D721Med (cell line): ENCODE measurements at regions not wholly inside any gene's neighbourhood (a gene's known extent, or its start where the extent isn't known, plus 50 kb on each side); places are given as distances from the start of the nearest gene placed in this dataset.

Experiments used
- DNase-seq: peaks from one replicate; pipeline ENCODE4 v3.0.0; 2011; ENCODE audit warnings: low spot score; ENCODE audit not compliant: insufficient read length
- FAIRE-seq: peaks from 2 replicates; lab custom pipeline; 2011; peaks lifted over from hg19 to GRCh38; lab: Jason Lieb, UNC
- TF ChIP-seq, protein P1 (sequence below): IDR thresholded peaks from 2 replicates; pipeline ENCODE4 v1.5.1; 2012; ENCODE audit warnings: mild to moderate bottlenecking, control low read depth; ENCODE audit not compliant: insufficient read depth; ENCODE audit errors: missing control alignments

DNA sequence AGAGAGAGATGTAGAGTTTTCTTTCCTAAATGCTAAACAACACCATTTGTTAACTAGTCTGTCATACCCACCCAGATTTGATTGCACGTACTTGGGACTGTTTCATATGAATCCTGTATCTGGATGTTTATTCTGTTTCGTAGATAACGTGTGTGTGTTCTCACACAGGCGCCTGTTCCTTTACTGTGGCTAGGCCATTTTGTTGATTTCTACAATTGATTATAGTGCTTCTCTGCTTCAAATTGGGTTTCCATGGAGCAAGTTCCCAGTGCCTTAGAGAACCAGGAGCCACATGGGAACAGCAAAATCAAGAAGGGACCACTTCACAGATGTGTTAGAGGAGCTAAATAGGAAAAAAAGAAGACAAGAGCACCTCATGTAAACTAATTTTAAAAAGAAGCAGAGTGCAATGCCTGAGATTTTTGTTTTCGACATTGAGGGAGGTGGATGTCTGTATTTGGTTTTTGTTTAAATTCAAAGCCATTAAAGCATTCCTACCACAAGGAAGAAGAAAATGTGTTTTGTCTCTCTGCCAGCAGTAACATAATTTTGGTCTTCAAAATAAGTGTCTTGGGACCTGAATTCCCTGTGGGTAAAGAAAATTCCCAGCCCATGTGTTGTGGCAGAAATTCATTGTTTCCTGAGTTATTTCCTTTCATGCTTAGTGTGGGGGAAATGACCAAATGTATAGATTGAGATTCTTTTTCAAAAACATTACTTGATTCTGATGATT lies 424.0 kb upstream of the C2CD4B start:
- FAIRE-seq: no peak
- TF ChIP-seq, protein P1, sequence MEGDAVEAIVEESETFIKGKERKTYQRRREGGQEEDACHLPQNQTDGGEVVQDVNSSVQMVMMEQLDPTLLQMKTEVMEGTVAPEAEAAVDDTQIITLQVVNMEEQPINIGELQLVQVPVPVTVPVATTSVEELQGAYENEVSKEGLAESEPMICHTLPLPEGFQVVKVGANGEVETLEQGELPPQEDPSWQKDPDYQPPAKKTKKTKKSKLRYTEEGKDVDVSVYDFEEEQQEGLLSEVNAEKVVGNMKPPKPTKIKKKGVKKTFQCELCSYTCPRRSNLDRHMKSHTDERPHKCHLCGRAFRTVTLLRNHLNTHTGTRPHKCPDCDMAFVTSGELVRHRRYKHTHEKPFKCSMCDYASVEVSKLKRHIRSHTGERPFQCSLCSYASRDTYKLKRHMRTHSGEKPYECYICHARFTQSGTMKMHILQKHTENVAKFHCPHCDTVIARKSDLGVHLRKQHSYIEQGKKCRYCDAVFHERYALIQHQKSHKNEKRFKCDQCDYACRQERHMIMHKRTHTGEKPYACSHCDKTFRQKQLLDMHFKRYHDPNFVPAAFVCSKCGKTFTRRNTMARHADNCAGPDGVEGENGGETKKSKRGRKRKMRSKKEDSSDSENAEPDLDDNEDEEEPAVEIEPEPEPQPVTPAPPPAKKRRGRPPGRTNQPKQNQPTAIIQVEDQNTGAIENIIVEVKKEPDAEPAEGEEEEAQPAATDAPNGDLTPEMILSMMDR: no peak
- DNase-seq: no peak

DNA sequence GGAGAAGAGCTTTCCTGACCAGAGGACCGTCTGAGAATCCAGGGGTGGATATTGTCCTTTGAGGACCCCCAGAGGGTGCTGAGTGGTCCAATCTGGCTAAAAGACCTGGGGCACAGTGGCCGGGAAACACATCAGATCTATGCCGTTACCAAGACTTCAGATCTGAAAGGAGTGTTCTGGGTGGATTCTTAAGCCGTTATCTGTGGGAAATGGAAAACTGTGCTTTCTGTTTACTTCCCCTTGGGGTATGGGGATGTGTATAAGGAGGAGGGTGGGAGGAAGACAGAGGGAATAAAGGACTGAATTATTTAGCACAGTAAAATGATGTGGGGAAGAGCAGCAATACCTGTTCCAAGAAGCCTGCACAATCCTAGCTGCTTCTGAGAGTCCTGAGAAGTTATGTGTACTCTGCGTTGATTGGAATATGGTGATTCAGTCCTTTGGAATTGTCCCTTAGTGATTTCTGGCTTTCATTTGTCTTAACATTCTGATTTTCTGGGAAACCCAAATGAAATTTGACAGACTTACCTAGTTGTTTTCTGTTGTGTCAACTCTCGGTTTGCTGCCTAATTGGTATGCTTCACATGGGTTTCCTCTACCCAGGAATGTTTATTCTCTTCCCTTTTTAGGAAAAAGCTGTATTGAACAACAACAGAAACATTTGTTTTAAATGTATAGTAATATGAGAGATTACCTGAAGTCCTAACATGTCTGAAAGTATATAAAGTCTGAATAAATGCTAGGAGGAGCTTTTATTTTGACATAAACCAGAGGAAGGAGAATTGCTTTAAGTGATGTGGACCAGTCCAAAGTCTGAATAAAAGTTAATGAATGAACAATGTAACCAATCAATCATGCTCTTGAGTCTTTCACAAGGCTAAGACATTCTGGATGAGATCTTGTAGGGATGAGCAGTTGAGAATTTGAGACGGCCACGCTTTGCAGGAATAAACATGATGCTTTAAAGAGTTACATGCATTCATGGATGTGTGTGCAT lies 427.1 kb upstream of the C2CD4B start:
- FAIRE-seq: peak; percentile 35
- TF ChIP-seq, protein P1: no peak
- no peak for DNase-seq

DNA sequence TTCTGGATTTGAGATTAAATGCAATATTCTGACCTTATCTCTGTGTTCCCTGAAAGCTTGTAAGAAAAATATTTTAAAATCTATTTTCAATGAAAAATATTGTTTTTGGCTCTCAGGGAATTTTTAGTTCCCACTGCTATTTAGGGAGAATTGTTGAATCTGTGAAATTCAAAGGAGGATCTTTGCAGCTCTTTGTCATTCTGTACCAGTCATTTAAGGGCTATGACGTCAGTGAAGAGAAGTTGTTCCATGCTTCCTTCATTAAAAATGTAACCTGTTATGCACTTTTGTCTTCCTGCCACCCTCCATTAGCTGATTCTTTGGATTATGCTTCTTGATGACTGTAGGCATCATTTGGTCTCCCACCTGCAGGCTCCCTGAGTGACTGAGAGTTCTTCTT lies 427.8 kb upstream of the C2CD4B start:
- TF ChIP-seq, protein P1: no peak
- no peak for DNase-seq
- no peak for FAIRE-seq

DNA sequence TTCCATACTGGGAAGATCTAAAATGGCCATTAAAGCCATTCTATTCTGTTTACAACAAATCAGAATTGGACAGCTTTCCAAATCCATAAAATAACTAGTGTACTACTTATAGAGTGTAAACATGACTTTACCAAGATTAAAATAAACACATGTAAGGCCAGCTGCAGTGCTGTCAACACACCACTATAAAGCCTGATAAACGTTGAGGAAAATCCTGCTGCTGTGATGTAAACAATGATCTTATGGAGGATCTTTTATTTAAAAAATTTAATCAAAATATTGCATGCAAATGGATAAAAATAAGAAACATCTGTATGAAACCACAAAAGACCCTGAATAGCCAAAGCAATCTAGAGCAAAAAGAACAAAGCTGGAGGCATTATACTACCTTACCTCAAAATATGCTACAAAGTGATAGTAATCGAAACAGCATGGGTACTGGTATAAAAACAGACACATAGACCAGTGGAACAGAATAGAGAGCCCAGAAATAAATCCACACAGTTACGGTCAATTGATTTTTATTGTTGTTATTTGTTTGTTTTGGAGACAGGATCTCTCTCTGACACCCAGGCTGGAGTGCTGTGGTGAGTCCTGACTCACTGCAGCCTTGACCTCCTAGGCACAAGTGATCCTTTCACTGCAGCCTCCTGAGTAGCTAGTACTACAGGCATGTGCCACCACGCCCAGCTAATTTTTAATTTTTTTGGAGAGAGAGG lies 428.8 kb upstream of the C2CD4B start:
- DNase-seq (no peak), FAIRE-seq (peak; percentile 46)
- TF ChIP-seq, protein P1: no peak

DNA sequence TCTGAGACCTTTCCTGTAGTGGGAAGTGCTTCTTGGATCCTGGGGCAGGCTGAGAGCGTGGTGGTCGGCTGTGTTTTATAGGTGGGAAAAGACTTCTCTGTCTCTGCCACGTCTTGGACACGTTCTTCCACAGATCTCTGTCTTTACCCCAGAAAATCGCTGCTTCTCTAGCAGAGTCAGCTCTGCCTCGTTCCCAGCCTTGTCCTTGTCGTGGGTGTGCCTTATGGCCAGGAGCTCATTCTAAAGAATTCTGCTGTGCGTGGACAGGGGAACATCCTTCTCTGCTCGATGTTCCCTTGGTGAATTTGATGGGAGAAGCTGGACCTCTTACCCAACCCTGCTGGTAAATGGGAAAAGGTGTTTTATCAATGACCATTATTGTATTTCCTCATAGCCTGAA lies 433.1 kb upstream of the C2CD4B start:
- DNase-seq: no peak
- FAIRE-seq: no peak
- TF ChIP-seq, protein P1: no peak

DNA sequence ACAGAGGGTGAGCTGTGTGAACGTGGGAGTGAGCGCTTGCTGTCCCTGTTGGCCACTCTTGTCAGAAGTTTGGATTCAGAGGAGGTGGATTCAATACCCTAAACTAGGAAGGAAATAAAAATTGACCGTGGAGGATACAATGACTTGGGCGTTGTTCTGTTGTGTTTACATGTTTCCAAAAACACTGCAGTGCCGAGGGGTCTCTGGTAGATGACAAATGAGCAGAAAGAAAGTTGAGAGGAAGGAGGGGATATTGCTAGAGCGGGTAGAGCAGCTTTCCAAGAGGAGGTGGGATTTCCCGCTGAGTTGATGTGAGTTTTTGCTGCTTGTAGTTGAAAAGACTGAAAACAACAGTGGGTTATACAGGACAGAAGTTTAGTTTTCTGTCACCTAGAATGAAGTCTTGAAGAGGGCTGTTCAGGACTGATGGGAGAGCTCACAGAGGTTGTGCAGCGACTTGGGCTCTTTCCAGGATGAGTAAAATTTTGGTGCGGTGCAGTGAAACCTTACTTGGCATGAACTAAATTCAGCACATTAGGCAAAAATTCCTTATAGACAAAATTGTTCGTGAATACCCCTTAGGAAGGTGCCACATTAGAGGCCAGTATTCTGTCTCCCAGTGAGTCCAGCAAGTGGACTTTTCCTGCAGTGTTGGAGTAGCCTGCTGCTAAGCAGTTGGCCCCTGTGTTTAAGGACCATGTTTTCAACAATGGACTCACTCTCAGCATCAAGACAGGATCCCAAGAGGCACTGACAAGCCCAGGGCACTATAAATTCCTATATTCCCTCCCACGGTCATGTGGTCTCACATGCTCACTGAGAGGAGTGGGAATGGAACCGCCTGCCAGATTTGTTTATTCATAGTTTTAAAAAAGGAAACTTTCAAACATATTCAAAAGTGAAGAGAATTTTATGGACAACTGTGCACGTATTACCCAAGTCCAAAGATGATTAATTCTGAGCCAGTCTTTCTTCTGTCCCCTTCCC lies 435.0 kb upstream of the C2CD4B start:
- TF ChIP-seq, protein P1: no peak
- no peak for DNase-seq
- FAIRE-seq: no peak
